ENCODE measurements at regions not wholly inside any gene's neighbourhood (a gene's known extent, or its start where the extent isn't known, plus 50 kb on each side); places are given as distances from the start of the nearest gene placed in this dataset.

DNA sequence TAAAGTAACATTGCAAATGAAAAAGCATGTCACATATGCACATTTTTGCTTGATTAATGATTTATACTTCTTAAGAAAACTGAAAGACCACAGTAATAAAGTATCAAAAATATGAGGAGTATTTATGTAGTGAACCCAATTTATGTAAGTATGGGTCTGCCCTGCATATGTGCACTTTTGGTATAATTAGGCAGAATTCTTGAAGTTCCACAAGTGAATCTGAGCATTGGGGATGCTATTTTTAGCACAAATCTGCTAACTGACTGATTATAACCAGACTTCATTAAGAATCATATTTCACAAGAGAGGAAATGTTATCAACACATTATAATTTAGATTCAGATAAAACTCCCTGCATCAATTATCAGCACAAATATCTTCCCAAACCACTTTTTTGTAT is 407.1 kb upstream of the LRRC4C start:
- H3K4me3 ChIP-seq (ENCODE audit: control insufficient read depth, low read depth, low read length), result no peak overlapping the region
- DNase-seq (ENCODE audit: low read depth), result no peak
- TF ChIP-seq, protein P1, sequence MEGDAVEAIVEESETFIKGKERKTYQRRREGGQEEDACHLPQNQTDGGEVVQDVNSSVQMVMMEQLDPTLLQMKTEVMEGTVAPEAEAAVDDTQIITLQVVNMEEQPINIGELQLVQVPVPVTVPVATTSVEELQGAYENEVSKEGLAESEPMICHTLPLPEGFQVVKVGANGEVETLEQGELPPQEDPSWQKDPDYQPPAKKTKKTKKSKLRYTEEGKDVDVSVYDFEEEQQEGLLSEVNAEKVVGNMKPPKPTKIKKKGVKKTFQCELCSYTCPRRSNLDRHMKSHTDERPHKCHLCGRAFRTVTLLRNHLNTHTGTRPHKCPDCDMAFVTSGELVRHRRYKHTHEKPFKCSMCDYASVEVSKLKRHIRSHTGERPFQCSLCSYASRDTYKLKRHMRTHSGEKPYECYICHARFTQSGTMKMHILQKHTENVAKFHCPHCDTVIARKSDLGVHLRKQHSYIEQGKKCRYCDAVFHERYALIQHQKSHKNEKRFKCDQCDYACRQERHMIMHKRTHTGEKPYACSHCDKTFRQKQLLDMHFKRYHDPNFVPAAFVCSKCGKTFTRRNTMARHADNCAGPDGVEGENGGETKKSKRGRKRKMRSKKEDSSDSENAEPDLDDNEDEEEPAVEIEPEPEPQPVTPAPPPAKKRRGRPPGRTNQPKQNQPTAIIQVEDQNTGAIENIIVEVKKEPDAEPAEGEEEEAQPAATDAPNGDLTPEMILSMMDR (IDR thresholded peaks at IDR 0.05; ENCODE audit: control insufficient read depth, insufficient read depth, low read depth, low read length, missing control alignments), result no peak

DNA sequence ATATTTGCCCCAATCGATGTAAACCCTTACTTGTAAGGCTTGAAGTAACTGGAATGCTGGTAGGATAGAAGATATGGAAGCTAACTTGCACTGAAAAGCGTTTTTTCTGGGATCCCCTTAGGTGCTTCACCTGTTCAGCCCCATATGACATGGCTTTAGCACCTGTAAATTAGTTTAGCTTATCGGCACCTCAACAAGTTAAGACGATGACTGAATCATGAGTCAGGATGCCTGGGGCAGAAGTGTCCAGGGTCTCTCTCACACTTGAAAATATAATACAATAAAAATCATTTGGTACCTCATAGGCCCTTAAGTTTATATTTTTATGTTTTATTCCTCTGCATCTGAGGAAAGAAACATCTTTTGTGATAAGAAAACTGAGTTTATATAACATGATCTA is 409.2 kb upstream of the LRRC4C start:
- TF ChIP-seq, protein P1 (IDR thresholded peaks at IDR 0.05; ENCODE audit: control insufficient read depth, insufficient read depth, low read depth, low read length, missing control alignments), result no peak

DNA sequence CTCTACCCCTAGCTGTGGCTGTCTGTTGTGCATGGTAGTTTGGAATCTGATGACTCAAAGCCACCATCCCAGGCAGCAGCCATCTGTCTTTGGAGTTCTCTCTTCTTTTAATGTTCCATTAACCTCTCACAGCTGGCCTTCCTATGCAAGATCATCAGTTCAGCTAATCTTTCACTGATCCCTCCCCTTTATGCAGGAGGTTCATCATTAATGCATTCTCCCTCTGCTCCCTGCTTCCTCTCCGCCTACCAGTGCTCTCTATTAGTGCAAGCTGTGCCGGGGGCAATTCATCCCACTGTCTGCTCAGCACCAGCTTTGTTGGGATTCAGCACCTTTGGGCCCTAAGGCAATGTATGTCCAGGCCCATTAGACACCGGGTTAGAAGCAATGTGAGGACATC is 413.0 kb upstream of the LRRC4C start:
- H3K4me3 ChIP-seq (ENCODE audit: control insufficient read depth, low read depth, low read length), result no peak overlapping the region
- no peak for DNase-seq (ENCODE audit: low read depth)
- TF ChIP-seq, protein P1 (IDR thresholded peaks at IDR 0.05; ENCODE audit: control insufficient read depth, insufficient read depth, low read depth, low read length, missing control alignments), result no peak

More for the DNA sequence above, 409.2 kb upstream of the LRRC4C start:
- no peak for DNase-seq (ENCODE audit: low read depth)
- H3K4me3 ChIP-seq (ENCODE audit: control insufficient read depth, low read depth, low read length), result no peak overlapping the region

DNA sequence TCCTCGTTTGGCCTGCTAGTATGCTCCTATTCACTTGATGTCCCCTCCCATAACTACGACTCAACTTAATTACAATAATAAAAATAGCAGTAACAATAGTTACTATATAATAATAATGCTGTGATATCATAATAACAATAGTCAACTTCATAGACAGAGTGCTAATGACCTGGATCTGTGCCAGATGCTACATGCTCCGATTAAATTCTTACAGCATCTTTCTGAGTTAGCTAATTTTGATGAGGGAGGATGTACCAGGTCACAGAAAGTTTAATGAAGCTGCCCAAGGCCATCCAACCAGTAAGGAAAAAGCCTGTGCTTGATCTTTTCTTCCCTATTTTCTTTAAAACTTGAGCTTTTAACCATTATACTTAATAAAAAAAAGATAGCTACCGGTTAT is 413.4 kb upstream of the LRRC4C start:
- H3K4me3 ChIP-seq (ENCODE audit: control insufficient read depth, low read depth, low read length), result no peak overlapping the region
- DNase-seq (ENCODE audit: low read depth), result no peak
- TF ChIP-seq, protein P1 (IDR thresholded peaks at IDR 0.05; ENCODE audit: control insufficient read depth, insufficient read depth, low read depth, low read length, missing control alignments), result no peak

DNA sequence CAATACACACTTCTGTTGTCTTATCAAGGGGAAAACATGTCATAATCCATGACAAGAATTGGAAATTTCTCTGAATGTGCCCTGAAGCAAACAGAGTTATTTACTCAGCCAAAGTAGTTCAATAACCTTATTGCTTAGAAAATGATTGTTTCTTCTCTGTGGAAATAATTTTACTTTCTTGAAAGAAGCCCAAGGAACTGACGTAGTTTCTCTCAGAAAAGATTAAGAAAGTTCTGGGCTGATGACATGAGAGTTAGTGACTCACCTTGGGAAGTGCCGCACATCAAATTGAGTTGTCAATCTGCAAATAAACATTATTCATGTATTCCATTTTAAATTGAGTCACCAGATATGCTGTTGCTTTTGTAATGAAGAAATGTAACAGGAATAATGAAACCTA is 418.6 kb upstream of the LRRC4C start:
- no peak overlapping the region for H3K4me3 ChIP-seq (ENCODE audit: control insufficient read depth, low read depth, low read length)
- TF ChIP-seq, protein P1 (IDR thresholded peaks at IDR 0.05; ENCODE audit: control insufficient read depth, insufficient read depth, low read depth, low read length, missing control alignments), result no peak
- no peak for DNase-seq (ENCODE audit: low read depth)

DNA sequence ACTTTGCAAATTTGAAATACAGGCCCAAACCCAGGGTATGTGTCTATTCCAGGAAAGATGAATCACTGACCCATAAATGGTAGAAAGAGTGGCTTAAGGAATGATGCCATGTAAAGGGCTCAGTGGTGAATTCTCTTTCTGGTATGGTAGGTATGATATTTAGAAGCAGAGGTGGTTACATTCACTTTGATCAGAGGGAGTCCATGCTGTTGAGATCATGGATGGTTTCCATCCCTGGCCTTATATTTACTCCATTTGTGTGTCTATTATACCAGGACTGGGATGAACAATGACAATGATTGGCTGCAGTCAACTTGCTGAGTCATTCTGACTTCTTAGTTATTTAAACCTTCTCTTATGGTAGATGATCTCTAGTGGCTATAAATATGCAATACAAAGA is 419.8 kb upstream of the LRRC4C start:
- H3K4me3 ChIP-seq (ENCODE audit: control insufficient read depth, low read depth, low read length), result no peak overlapping the region
- DNase-seq (ENCODE audit: low read depth), result peak; percentile 5
- TF ChIP-seq, protein P1 (IDR thresholded peaks at IDR 0.05; ENCODE audit: control insufficient read depth, insufficient read depth, low read depth, low read length, missing control alignments), result no peak

DNA sequence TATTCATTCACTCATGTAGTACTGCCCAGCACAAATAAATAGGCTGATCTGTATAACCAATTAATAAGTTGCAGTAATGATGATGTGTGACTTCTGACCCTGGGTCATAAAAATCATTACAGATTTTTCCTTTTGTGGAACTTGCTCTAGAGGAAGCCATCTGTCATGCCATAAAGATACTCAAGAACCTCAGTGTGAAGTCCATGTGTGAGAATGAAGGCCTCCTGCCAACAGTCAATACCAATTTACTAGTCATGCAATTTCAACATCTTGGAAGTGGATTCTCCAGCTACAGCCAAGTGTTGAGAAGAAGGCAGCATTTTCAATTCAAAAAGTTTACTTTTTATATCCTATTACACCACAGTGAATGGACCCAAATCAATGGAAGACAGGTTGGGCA is 435.6 kb upstream of the LRRC4C start:
- DNase-seq (ENCODE audit: low read depth), result no peak
- no peak overlapping the region for H3K4me3 ChIP-seq (ENCODE audit: control insufficient read depth, low read depth, low read length)
- TF ChIP-seq, protein P1 (IDR thresholded peaks at IDR 0.05; ENCODE audit: control insufficient read depth, insufficient read depth, low read depth, low read length, missing control alignments), result no peak

Measured in AG09309 (cell line).